GM23248 (cell line): ENCODE measurements at regions not wholly inside any gene's neighbourhood (a gene's known extent, or its start where the extent isn't known, plus 50 kb on each side); places are given as distances from the start of the nearest gene placed in this dataset.

ENCODE experiments used
- EZH2 ChIP-seq: fragments of 200-600 bp; sonication (generic); IDR thresholded peaks from 2 replicates; pipeline ENCODE4 v1.6.1; 2018; ENCODE audit warnings: antibody characterized with exemption, mild to moderate bottlenecking; ENCODE audit not compliant: insufficient read depth, poor library complexity, severe bottlenecking
- EZH2phosphoT487 ChIP-seq: fragments of 200-600 bp; sonication (generic); IDR thresholded peaks from 2 replicates; pipeline ENCODE4 v1.6.1; 2018; ENCODE audit warnings: antibody characterized with exemption, moderate library complexity, mild to moderate bottlenecking, low read depth; ENCODE audit not compliant: insufficient read depth

DNA sequence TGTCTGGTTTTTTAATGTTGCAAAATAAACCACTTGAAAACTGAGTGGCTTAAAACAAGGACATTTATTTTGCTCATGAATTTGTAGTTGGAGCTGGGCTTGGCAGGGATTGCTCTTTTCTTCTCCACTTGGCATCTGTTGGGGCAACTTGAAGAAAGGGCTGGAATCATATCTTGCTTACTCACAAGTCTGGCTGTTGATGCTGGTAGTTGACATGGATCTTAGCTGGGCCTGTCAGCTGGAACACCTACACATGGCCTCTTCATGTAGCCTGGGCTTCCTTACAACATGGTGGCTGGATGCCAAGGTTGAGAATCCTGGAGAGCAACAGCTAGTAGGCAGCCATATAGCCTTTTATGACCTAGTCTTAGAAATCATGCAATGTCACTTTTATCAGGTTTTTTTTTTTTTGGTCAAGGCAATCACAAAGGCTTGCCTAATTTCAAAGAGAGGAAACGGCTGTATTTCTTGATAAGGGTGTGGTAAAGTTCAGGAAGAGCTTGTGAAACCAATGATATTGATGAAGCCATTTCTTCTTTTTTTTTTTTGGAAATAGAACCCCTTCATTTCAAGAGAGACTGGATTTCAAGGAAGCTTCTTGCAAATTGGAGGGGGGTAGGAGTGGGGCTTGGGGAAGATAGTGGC, 262.1 kb downstream of the IL20RB start:
- TF ChIP-seq EZH2 (no peak), EZH2phosphoT487 (no peak)
